ENCODE measurements at regions not wholly inside any gene's neighbourhood (a gene's known extent, or its start where the extent isn't known, plus 50 kb on each side); places are given as distances from the start of the nearest gene placed in this dataset.

GRCh38 chr4:33149658-33150524 is 2429.7 kb downstream of the PCDH7 start:
- H3K4me1 ChIP-seq (ENCODE audit: control insufficient read depth in 2 of 3, insufficient read depth in 2 of 3, low read depth in 1 of 3, low read length in 3 of 3) = no peaks in the 10 kb centered on the region
- H3K9ac ChIP-seq (ENCODE audit: low read length in 3 of 3) = no peak overlapping the region
- H3K27ac ChIP-seq (ENCODE audit: low read depth in 2 of 2, low read length in 2 of 2) = no peak overlapping the region
- H3K4me3 ChIP-seq (ENCODE audit: low read length in 3 of 3) = no peak overlapping the region
- DNase-seq (peak in 1 of 5 donors; percentile 1), FAIRE-seq (no peak)
- TF ChIP-seq CTCF (IDR thresholded peaks at IDR 0.05; ENCODE audit: borderline replicate concordance, extremely low read depth, insufficient read depth) = no peak
- intact Hi-C loops (cut with DNase I) = no loop called here
- H3K27me3 ChIP-seq (ENCODE audit: control insufficient read depth, insufficient read depth, low read length) = no peaks in the 10 kb centered on the region
- H3K36me3 ChIP-seq (ENCODE audit: control insufficient read depth in 2 of 3, insufficient read depth in 3 of 3, low read length in 3 of 3) = no peaks in the 10 kb centered on the region
- H3K9me3 ChIP-seq (ENCODE audit: control insufficient read depth in 2 of 3, insufficient read depth in 1 of 3, low read length in 3 of 3) = no peaks in the 10 kb centered on the region

- no peaks in the 10 kb centered on the region for H3K4me1 ChIP-seq (ENCODE audit: control insufficient read depth in 2 of 3, insufficient read depth in 2 of 3, low read depth in 1 of 3, low read length in 3 of 3)
- TF ChIP-seq CTCF (IDR thresholded peaks at IDR 0.05; ENCODE audit: borderline replicate concordance, extremely low read depth, insufficient read depth) = no peak
- H3K27ac ChIP-seq (ENCODE audit: low read depth in 2 of 2, low read length in 2 of 2) = no peak overlapping the region
- no peak overlapping the region for H3K4me3 ChIP-seq (ENCODE audit: low read length in 3 of 3)
- no peaks in the 10 kb centered on the region for H3K27me3 ChIP-seq (ENCODE audit: control insufficient read depth, insufficient read depth, low read length)
- no peaks in the 10 kb centered on the region for H3K36me3 ChIP-seq (ENCODE audit: control insufficient read depth in 2 of 3, insufficient read depth in 3 of 3, low read length in 3 of 3)
- FAIRE-seq (no peak), DNase-seq (no peak)
- intact Hi-C loops (cut with DNase I) = no loop called here
- H3K9ac ChIP-seq (ENCODE audit: low read length in 3 of 3) = no peak overlapping the region
- H3K9me3 ChIP-seq (ENCODE audit: control insufficient read depth in 2 of 3, insufficient read depth in 1 of 3, low read length in 3 of 3) = no peaks in the 10 kb centered on the region
Observed at GRCh38 chr4:33150525-33150910, 2430.3 kb downstream of the PCDH7 start.

- H3K27me3 ChIP-seq (ENCODE audit: control insufficient read depth, insufficient read depth, low read length) = no peaks in the 10 kb centered on the region
- DNase-seq (peak in 1 of 5 donors; percentile 13), FAIRE-seq (no peak)
- H3K9ac ChIP-seq (ENCODE audit: low read length in 3 of 3) = no peak overlapping the region
- no peaks in the 10 kb centered on the region for H3K4me1 ChIP-seq (ENCODE audit: control insufficient read depth in 2 of 3, insufficient read depth in 2 of 3, low read depth in 1 of 3, low read length in 3 of 3)
- H3K9me3 ChIP-seq (ENCODE audit: control insufficient read depth in 2 of 3, insufficient read depth in 1 of 3, low read length in 3 of 3) = no peaks in the 10 kb centered on the region
- H3K27ac ChIP-seq (ENCODE audit: low read depth in 2 of 2, low read length in 2 of 2) = no peak overlapping the region
- no peak overlapping the region for H3K4me3 ChIP-seq (ENCODE audit: low read length in 3 of 3)
- TF ChIP-seq CTCF (IDR thresholded peaks at IDR 0.05; ENCODE audit: borderline replicate concordance, extremely low read depth, insufficient read depth) = peak; percentile 21
- intact Hi-C loops (cut with DNase I) = no loop called here
- H3K36me3 ChIP-seq (ENCODE audit: control insufficient read depth in 2 of 3, insufficient read depth in 3 of 3, low read length in 3 of 3) = no peaks in the 10 kb centered on the region
Observed at GRCh38 chr4:33160126-33160525, 2440.0 kb downstream of the PCDH7 start.

All from kidney (tissue), 13 donors.